ENCODE measurements at regions not wholly inside any gene's neighbourhood (a gene's known extent, or its start where the extent isn't known, plus 50 kb on each side); places are given as distances from the start of the nearest gene placed in this dataset.

DNA sequence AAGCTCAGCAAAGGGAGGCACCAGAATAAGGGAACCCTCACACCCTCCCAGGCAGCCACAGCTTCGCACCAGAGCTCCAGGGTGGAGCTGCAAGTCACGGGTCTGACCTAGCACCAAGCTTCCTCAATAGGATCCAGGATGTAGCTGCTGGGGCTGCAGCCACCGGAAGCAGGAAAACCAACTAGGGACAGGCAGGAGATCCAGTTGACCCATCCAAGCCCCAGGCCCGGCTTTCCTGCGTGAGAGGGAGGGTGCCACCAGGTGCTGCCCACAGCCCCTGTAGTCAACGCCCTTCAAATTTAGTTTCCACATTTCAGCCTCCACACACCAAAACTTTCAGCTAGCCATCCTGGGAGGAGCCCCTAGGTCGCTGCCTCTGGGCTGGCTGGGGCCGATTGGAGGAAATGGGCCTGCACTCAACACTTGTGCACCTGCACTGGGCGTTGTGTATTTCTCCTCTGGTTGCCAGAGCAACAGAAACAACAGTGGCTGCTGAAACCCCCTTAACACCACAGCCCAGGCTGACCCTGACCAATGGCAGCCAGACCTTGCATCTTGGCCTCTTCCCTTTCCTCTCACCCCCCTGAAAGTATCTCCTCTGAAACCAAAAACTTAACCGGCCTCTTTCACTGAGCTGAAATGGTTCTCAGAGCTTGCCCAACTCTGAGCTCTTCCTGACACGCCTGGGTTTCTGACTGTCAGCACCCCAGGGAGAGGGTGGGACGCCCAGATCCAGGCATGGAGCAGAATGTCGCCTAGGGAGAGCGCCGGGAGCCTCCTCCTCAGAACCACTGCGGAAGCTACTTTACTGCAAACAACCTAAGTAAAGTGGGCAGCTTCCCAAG, 226.5 kb upstream of the MAP3K1 start:
- DNase-seq (ENCODE audit: low spot score) = no peak

- DNase-seq (ENCODE audit: low spot score) = no peak
Observed at GRCh38 chr5:56588131-56588487, 227.2 kb upstream of the MAP3K1 start.

- no peak for DNase-seq (ENCODE audit: low spot score)
Observed at GRCh38 chr5:56587381-56588130, 227.8 kb upstream of the MAP3K1 start.

GRCh38 chr5:56585999-56586691, 229.2 kb upstream of the MAP3K1 start:
- DNase-seq (ENCODE audit: low spot score) = no peak

GRCh38 chr5:56585461-56585860, 229.9 kb upstream of the MAP3K1 start:
- no peak for DNase-seq (ENCODE audit: low spot score)

- no peak for DNase-seq (ENCODE audit: low spot score)
Observed at GRCh38 chr5:56581426-56581825, 233.9 kb upstream of the MAP3K1 start.

DNA sequence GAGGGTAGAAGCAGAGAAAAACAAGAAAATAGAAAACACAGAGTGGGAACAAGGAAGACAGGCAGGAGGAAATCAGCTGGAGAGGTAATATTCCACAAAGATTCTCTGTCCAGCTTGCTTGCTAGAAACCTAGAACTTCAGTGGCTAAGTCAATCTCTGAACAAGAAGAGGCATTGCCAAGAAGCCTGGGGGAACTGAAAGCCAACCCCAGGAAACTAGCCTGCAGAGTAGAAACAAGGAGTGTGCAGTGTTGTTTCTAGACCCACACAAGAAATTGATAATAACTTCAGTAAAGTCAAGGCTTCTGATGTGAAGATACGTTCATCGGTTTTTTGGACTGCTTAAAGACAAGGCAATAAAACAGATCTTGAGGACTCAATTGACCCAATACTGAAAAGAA, 234.5 kb upstream of the MAP3K1 start:
- DNase-seq (ENCODE audit: low spot score) = no peak

DNA sequence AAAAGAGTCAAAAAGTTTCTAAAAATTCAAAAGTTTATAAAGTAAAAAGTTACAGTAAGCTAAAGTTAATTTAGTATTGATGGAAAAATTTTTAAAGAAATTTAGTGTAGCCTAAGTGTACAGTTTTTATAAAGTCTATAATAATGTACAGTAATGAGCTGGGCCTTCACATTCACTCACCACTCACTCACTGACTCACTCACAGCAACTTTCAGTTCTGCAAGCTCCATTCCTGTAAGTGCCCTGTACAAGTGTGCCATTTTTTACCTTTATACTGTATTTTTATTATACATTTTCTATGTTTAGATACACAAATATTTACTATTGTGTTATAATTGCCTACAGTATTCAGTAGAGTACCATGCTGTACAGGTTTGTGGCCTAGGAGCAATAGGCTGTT, 239.5 kb upstream of the MAP3K1 start:
- no peak for DNase-seq (ENCODE audit: low spot score)

DNA sequence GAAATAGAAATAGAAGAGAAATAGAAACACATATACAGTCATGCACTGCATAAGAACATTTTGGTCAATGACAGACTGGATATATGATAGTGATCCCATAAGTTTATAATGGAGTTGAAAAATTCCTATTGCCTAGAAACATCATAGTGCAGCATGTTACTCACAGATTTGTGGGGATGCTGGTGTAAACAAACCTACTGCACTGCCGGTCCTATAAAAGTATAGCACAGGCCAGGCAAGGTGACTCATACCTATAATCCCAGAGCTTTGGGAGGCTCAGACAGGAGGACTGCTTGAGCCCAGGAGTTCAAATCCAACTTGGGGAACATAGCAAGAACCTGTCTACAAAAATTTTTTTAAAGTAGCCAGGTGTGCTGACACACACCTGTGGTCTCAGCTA, 240.6 kb upstream of the MAP3K1 start:
- DNase-seq (ENCODE audit: low spot score) = peak; percentile 35

DNA sequence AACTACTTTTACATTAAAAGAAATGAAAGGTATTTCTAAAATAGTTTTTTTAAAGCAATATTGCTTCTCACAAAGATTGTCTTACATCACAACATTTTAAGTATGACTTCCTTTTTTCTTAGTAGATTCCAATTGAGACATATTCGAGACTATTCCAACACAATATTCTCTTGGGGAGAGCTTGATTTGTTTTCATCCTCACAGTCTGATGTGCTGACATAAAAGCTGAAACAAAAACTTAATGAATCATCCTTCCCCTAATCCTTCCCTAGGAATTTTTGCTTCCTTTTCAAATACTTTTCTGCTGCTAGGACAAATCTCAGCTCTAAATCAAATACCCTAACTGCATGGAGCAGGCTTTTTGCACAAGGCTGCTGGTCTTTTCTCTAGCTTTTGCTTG, 245.8 kb upstream of the MAP3K1 start:
- no peak for DNase-seq (ENCODE audit: low spot score)

GRCh38 chr5:56569076-56569475, 246.3 kb upstream of the MAP3K1 start:
- no peak for DNase-seq (ENCODE audit: low spot score)

DNA sequence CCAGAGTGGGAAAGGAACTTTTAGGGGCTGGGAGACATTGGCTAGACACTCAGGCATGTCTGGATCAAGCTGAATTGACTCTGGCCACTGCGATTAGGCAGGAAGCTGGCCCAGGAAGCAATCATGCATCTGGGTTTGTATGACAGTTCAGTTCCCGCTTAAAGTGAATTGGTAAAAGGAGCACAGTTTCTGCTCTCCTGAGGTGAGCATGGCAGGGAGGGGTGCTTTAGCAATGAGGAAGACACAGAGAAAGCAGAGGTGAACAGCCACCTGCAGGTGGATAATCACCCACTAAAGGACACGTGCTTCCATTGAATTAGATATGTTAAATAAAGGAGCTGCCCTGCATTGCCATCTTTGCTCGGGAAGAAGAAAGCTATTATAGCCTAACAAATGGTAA, 248.1 kb upstream of the MAP3K1 start:
- DNase-seq (ENCODE audit: low spot score) = no peak

DNA sequence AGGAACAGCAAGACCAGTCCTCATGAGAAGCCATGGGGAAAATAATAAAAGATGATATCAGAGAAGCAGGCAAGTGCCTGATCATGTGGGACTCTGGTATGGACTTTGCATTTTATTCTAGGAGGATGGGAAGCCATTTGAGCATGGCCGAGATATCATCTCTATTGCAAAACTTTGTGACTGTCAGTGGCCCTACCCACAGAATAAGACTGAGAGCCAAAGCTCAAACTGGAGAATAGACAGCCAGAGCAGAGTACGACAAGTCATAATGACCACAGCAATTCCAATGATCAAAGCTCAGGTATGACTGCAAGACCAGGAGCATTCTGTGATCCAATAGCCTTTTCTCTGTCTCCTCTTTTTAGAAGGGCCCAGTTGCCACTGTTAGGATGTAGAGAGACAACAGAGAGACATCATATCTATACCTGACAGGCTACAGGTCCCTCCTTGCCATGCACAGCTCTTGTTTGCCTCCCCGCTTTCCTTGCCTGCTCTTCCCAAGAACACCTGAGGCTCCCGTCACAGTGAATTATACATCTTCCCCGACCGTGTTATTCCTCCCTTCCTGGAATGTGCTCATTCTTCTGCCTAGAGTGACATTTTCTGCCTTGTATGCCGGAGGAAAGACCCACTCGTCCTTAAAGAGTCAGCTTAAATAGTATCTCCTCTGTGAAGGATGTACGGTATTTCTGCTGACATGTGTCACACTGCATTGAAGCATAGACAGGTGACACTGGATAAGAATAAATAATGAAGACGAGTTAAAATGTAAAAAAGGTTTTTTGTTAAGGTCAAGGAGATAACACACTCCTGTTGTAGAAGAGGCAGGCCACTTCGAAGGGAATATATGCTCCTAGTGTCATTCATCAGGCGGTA, 248.7 kb upstream of the MAP3K1 start:
- DNase-seq (ENCODE audit: low spot score) = no peak

DNA sequence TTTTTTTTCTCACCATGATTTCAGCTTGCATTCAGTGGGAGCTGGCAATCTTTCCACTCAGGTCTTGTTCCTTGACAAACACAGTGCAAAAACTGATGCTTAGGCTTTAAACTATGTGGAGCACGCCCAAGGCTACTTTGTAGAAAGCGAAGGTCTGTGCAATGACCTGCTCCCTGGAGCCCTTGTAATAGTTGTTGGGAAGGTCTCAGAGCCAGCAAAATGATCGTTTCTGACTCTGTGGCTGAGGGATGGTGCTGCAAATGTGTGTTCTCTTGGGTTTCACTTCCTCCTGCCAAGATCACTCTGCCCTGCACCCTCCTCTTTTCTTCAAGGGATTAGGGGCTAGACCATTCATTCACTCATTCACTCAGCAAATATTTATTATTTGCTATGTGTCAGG, 249.7 kb upstream of the MAP3K1 start:
- no peak for DNase-seq (ENCODE audit: low spot score)

- DNase-seq (ENCODE audit: low spot score) = no peak
Observed at GRCh38 chr5:56565283-56565615, 250.1 kb upstream of the MAP3K1 start.

GRCh38 chr5:56564541-56565282, 250.6 kb upstream of the MAP3K1 start:
- DNase-seq (ENCODE audit: low spot score) = peak; percentile 20

DNA sequence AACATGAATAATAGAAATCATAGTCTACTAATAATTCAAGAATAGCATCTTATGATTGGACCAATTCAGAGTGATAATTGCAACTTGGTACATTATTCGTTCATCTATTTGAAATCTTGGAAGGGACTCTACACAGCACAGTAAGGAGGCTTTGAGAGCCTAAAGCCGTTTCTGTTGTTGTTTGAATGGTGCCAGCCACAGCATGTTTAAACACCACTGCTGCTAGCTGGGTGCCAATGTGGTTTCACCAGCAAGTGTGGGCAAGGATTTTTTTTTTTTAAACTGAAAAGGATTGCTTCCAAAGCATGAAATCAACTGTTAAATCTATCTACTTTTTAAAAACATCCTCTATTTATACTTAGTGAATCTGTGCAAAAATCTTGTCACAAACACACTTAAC, 253.9 kb upstream of the MAP3K1 start:
- DNase-seq (ENCODE audit: low spot score) = no peak

- no peak for DNase-seq (ENCODE audit: low spot score)
Observed at GRCh38 chr5:56558131-56558745, 257.1 kb upstream of the MAP3K1 start.

GRCh38 chr5:56557198-56557597, 258.2 kb upstream of the MAP3K1 start:
- DNase-seq (ENCODE audit: low spot score) = no peak

DNA sequence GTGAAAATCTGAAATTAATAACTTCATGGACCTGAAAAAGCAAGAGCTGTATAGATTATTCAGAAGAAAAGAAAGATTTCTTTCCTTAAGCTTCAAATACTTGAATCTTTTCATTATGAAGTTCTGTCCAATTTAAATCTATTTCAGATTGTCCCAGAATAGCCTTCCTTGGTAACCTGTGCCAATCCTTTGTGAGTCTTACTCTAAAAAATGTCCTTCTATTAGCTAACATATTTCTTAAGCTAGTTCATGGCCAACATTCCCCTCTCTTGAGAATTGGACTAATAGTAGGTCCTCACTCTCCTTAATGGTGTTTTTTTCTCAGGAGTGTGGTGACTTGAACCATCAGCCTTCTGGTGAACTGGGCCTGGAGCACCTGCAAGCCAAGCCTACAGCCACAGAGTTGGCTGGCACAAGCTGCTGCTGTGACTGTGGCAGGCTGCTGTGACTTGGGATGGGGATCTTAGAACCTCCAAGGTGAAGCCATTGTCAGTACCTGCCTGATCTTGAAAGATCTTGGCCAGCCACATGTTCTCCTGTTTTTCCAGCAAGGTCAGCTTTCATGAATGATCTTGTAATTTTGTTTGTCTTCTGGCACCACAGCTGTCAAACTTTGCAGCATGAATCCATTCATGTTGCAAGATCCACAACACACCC, 262.6 kb upstream of the MAP3K1 start:
- DNase-seq (ENCODE audit: low spot score) = no peak

Measured in H4 (cell line).